OCI-LY3 (cell line): ENCODE measurements at regions not wholly inside any gene's neighbourhood (a gene's known extent, or its start where the extent isn't known, plus 50 kb on each side); places are given as distances from the start of the nearest gene placed in this dataset.

ENCODE experiments used
- H2AFZ ChIP-seq: fragments of 200-600, 300-600 bp; shearing (Covaris generic); 2 replicates; pipeline ENCODE4 v1.6.0; 2014; ENCODE audit warnings: antibody characterized with exemption, low read depth, low read length
- H3K27ac ChIP-seq: fragments of 200-600, 300-600 bp; sonication (generic); 2 replicates; pipeline ENCODE4 v1.5.1; 2014; ENCODE audit warnings: mild to moderate bottlenecking, low read length, moderate library complexity, mixed read lengths
- H3K27me3 ChIP-seq: fragments of 200-600, 300-600 bp; sonication (generic); 2 replicates; pipeline ENCODE4 v1.6.1; 2014; ENCODE audit warnings: low read depth, low read length, mixed read lengths
- H3K36me3 ChIP-seq: fragments of 200-600, 300-600 bp; sonication (generic); replicated peaks from 2 replicates; pipeline ENCODE3; 2014; ENCODE audit warnings: low read depth, low read length, mixed read lengths
- H3K4me1 ChIP-seq: fragments of 300-600, 200-600 bp; sonication (generic); 2 replicates; pipeline ENCODE4 v1.6.1; 2014; ENCODE audit warnings: low read length, mixed read lengths
- H3K4me2 ChIP-seq: fragments of 200-600, 300-600 bp; sonication (generic); 2 replicates; pipeline ENCODE4 v1.6.1; 2014; ENCODE audit warnings: low read length, mixed read lengths
- H3K4me3 ChIP-seq: fragments of 300-600, 200-600 bp; sonication (generic); 2 replicates; pipeline ENCODE4 v1.5.1; 2014; ENCODE audit warnings: antibody characterized with exemption, mild to moderate bottlenecking, low read length, moderate library complexity
- H3K79me2 ChIP-seq: fragments of 300-600, 200-600 bp; shearing (Covaris generic); 2 replicates; pipeline ENCODE4 v1.6.1; 2014; ENCODE audit warnings: mild to moderate bottlenecking, low read length, mixed read lengths
- H3K9ac ChIP-seq: fragments of 300-600, 200-600 bp; shearing (Covaris generic); 2 replicates; pipeline ENCODE4 v1.6.0; 2014; ENCODE audit warnings: mild to moderate bottlenecking, low read length, moderate library complexity
- H3K9me3 ChIP-seq: fragments of 200-600, 300-600 bp; shearing (Covaris generic); 2 replicates; pipeline ENCODE4 v1.6.1; 2014; ENCODE audit warnings: low read length, mixed read lengths; ENCODE audit not compliant: insufficient read depth
- H4K20me1 ChIP-seq: fragments of 200-600, 300-600 bp; sonication (generic); 2 replicates; pipeline ENCODE4 v1.6.1; 2016; ENCODE audit warnings: low read length, mixed read lengths; ENCODE audit not compliant: insufficient read depth
- CTCF ChIP-seq: fragments of 200-600, 300-600 bp; sonication (generic); IDR thresholded peaks from 2 replicates; pipeline ENCODE4 v1.5.1; 2014; ENCODE audit warnings: antibody characterized with exemption, low read length, low read depth
- EZH2phosphoT487 ChIP-seq: fragments of 200-600 bp; shearing (Covaris generic); IDR thresholded peaks from 2 replicates; pipeline ENCODE4 v1.6.1; 2018; ENCODE audit warnings: antibody characterized with exemption, mixed run types, low read depth

- H2AFZ ChIP-seq: no peak overlapping the region
- H3K9me3 ChIP-seq: no peaks in the 10 kb centered on the region
- no peaks in the 10 kb centered on the region for H3K79me2 ChIP-seq
- no peak overlapping the region for H3K27ac ChIP-seq
- H3K4me1 ChIP-seq: peaks cover 24% of the 10 kb centered on the region
- no peak overlapping the region for H3K9ac ChIP-seq
- H4K20me1 ChIP-seq: no peaks in the 10 kb centered on the region
- no peaks in the 10 kb centered on the region for H3K36me3 ChIP-seq
- no peak overlapping the region for H3K4me3 ChIP-seq
- no peak for TF ChIP-seq EZH2phosphoT487
- no peak for TF ChIP-seq CTCF
- H3K27me3 ChIP-seq: no peaks in the 10 kb centered on the region
- no peak overlapping the region for H3K4me2 ChIP-seq
These were observed 90.8 kb downstream of the CCDC71L start for GRCh38 chr7:106570146-106570545.

- no peak overlapping the region for H3K4me3 ChIP-seq
- peak overlapping the region; percentile 47; the same call in 1 of the 2 replicates for H3K9ac ChIP-seq
- peak overlapping the region; percentile 68 for H3K27ac ChIP-seq
- H3K27me3 ChIP-seq: no peaks in the 10 kb centered on the region
- peak overlapping the region; percentile 58 for H2AFZ ChIP-seq
- TF ChIP-seq CTCF (no peak), EZH2phosphoT487 (no peak)
- no peaks in the 10 kb centered on the region for H3K9me3 ChIP-seq
- no peaks in the 10 kb centered on the region for H3K79me2 ChIP-seq
- peak overlapping the region; percentile 30 for H3K4me2 ChIP-seq
- no peaks in the 10 kb centered on the region for H4K20me1 ChIP-seq
- peaks cover 25% of the 10 kb centered on the region for H3K4me1 ChIP-seq
- no peaks in the 10 kb centered on the region for H3K36me3 ChIP-seq
These were observed 91.4 kb downstream of the CCDC71L start for GRCh38 chr7:106569500-106569929.

GRCh38 chr7:106568680-106569499, 92.1 kb downstream of the CCDC71L start:
- Histone ChIP-seq H3K27ac (peak overlapping the region; percentile 68), H3K4me2 (peak overlapping the region; percentile 30), H3K9ac (peak overlapping the region; percentile 47)

More at GRCh38 chr7:106568680-106569499, 92.1 kb downstream of the CCDC71L start:
- H3K79me2 ChIP-seq: no peaks in the 10 kb centered on the region
- H2AFZ ChIP-seq: peak overlapping the region; percentile 58
- no peak overlapping the region for H3K4me3 ChIP-seq
- no peaks in the 10 kb centered on the region for H4K20me1 ChIP-seq
- peaks cover 25% of the 10 kb centered on the region for H3K4me1 ChIP-seq
- H3K9me3 ChIP-seq: no peaks in the 10 kb centered on the region
- H3K36me3 ChIP-seq: no peaks in the 10 kb centered on the region
- H3K27me3 ChIP-seq: no peaks in the 10 kb centered on the region
- TF ChIP-seq EZH2phosphoT487 (no peak), CTCF (no peak)
